ENCODE measurements at regions not wholly inside any gene's neighbourhood (a gene's known extent, or its start where the extent isn't known, plus 50 kb on each side); places are given as distances from the start of the nearest gene placed in this dataset.

- TF ChIP-seq, protein P1, sequence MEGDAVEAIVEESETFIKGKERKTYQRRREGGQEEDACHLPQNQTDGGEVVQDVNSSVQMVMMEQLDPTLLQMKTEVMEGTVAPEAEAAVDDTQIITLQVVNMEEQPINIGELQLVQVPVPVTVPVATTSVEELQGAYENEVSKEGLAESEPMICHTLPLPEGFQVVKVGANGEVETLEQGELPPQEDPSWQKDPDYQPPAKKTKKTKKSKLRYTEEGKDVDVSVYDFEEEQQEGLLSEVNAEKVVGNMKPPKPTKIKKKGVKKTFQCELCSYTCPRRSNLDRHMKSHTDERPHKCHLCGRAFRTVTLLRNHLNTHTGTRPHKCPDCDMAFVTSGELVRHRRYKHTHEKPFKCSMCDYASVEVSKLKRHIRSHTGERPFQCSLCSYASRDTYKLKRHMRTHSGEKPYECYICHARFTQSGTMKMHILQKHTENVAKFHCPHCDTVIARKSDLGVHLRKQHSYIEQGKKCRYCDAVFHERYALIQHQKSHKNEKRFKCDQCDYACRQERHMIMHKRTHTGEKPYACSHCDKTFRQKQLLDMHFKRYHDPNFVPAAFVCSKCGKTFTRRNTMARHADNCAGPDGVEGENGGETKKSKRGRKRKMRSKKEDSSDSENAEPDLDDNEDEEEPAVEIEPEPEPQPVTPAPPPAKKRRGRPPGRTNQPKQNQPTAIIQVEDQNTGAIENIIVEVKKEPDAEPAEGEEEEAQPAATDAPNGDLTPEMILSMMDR (IDR thresholded peaks at IDR 0.05) = no peak
- no peak for TF ChIP-seq POLR2AphosphoS5 (IDR thresholded peaks at IDR 0.05; ENCODE audit: low read depth, low read length)
Measured at GRCh38 chr3:72339670-72340030, 508.6 kb downstream of the SHQ1 start.
